Hepatocyte (in vitro differentiated cells): ENCODE measurements at regions not wholly inside any gene's neighbourhood (a gene's known extent, or its start where the extent isn't known, plus 50 kb on each side); places are given as distances from the start of the nearest gene placed in this dataset.

Experiments used
- DNase-seq: peaks from one replicate; pipeline ENCODE4 v3.0.0-alpha.2; 2016; ENCODE audit warnings: low spot score
- H2AFZ ChIP-seq: fragments of 200-600 bp; sonication (generic); 2 replicates; pipeline ENCODE4 v1.6.0; 2016; ENCODE audit warnings: antibody characterized with exemption, mild to moderate bottlenecking
- H3K27ac ChIP-seq: fragments of 200-600 bp; sonication (generic); 2 replicates; pipeline ENCODE4 v1.5.1; 2016; ENCODE audit warnings: mild to moderate bottlenecking
- H3K27me3 ChIP-seq: fragments of 200-600 bp; sonication (generic); 2 replicates; pipeline ENCODE4 v1.6.1; 2016
- H3K36me3 ChIP-seq: fragments of 200-600 bp; sonication (generic); replicated peaks from 2 replicates; pipeline ENCODE4 v1.5.1; 2016; ENCODE audit warnings: low read depth; ENCODE audit not compliant: insufficient read depth
- H3K4me1 ChIP-seq: fragments of 200-600 bp; sonication (generic); 2 replicates; pipeline ENCODE4 v1.5.1; 2016; ENCODE audit warnings: mild to moderate bottlenecking, moderate library complexity; ENCODE audit not compliant: insufficient read depth
- H3K4me2 ChIP-seq: fragments of 200-600 bp; sonication (generic); 2 replicates; pipeline ENCODE4 v1.6.0; 2016
- H3K4me3 ChIP-seq: fragments of 200-600 bp; sonication (generic); 2 replicates; pipeline ENCODE4 v1.5.1; 2016; ENCODE audit warnings: mild to moderate bottlenecking
- H3K79me2 ChIP-seq: fragments of 200-600 bp; sonication (generic); 2 replicates; pipeline ENCODE4 v1.6.0; 2017; ENCODE audit warnings: mild to moderate bottlenecking
- H3K9me2 ChIP-seq: fragments of 200-600 bp; sonication (generic); replicated peaks from 2 replicates; pipeline ENCODE4 v1.6.0; 2017; ENCODE audit warnings: mild to moderate bottlenecking; ENCODE audit not compliant: insufficient read depth
- H3K9me3 ChIP-seq: fragments of 200-600 bp; sonication (generic); 2 replicates; pipeline ENCODE4 v1.5.1; 2016; ENCODE audit warnings: low read depth, mild to moderate bottlenecking
- H4K20me1 ChIP-seq: fragments of 200-600 bp; sonication (generic); 2 replicates; pipeline ENCODE4 v1.6.0; 2016; ENCODE audit warnings: mild to moderate bottlenecking; ENCODE audit not compliant: insufficient read depth, poor library complexity, severe bottlenecking
- CTCF ChIP-seq: fragments of 200-600 bp; sonication (generic); IDR thresholded peaks from 2 replicates; pipeline ENCODE4 v1.5.1; 2016; ENCODE audit warnings: antibody characterized with exemption, mild to moderate bottlenecking; ENCODE audit not compliant: poor library complexity
- EZH2 ChIP-seq: fragments of 200-600 bp; sonication (generic); IDR thresholded peaks from 2 replicates; pipeline ENCODE4 v1.6.1; 2016; ENCODE audit warnings: antibody characterized with exemption, mild to moderate bottlenecking, borderline replicate concordance
- EZH2phosphoT487 ChIP-seq: fragments of 200-600 bp; sonication (generic); IDR thresholded peaks from one replicate; pipeline ENCODE4 v1.6.1; 2018; ENCODE audit warnings: antibody characterized with exemption, mild to moderate bottlenecking, low read depth, moderate library complexity; ENCODE audit not compliant: unreplicated experiment, severe bottlenecking
- WGBS: methylation state at CpG from one replicate; pipeline ENCODE4 v1.1.6; 2016; ENCODE audit warnings: low lambda C conversion rate; ENCODE audit errors: missing lambda C conversion rate; 5-methylcytosine and 5-hydroxymethylcytosine counted together

GRCh38 chr6:120557554-120557953 lies 776.7 kb downstream of the TBC1D32 start:
- WGBS, result 80% methylated on average over 3 of the region's 3 CpGs

GRCh38 chr6:120556491-120556890 lies 777.8 kb downstream of the TBC1D32 start:
- 89% methylated on average over 1 of the region's 1 CpG for WGBS
- Histone ChIP-seq H3K9me2 (no peaks in the 10 kb centered on the region), H3K4me1 (no peaks in the 10 kb centered on the region), H3K79me2 (no peaks in the 10 kb centered on the region), H3K9me3 (no peaks in the 10 kb centered on the region), H3K27me3 (no peaks in the 10 kb centered on the region), H4K20me1 (no peaks in the 10 kb centered on the region), H3K4me3 (no peak overlapping the region), H3K27ac (no peak overlapping the region), H3K36me3 (no peaks in the 10 kb centered on the region), H3K4me2 (no peak overlapping the region), H2AFZ (no peak overlapping the region)
- TF ChIP-seq CTCF (no peak), EZH2 (no peak), EZH2phosphoT487 (no peak)
- DNase-seq, result no peak

More at GRCh38 chr6:120557554-120557953, 776.7 kb downstream of the TBC1D32 start:
- Histone ChIP-seq H3K36me3 (no peaks in the 10 kb centered on the region), H2AFZ (no peak overlapping the region), H3K9me2 (no peaks in the 10 kb centered on the region), H3K4me3 (no peak overlapping the region), H3K27me3 (no peaks in the 10 kb centered on the region), H3K9me3 (no peaks in the 10 kb centered on the region), H4K20me1 (no peaks in the 10 kb centered on the region), H3K4me1 (no peaks in the 10 kb centered on the region), H3K27ac (no peak overlapping the region), H3K4me2 (no peak overlapping the region), H3K79me2 (no peaks in the 10 kb centered on the region)
- TF ChIP-seq EZH2 (no peak), EZH2phosphoT487 (no peak), CTCF (no peak)
- DNase-seq, result no peak

GRCh38 chr6:120553353-120553752 lies 780.9 kb downstream of the TBC1D32 start:
- H3K9me3 ChIP-seq, result no peaks in the 10 kb centered on the region
- no peak overlapping the region for H3K4me2 ChIP-seq
- no peaks in the 10 kb centered on the region for H3K9me2 ChIP-seq
- no peaks in the 10 kb centered on the region for H3K27me3 ChIP-seq
- no peaks in the 10 kb centered on the region for H3K79me2 ChIP-seq
- no peak overlapping the region for H2AFZ ChIP-seq
- no peaks in the 10 kb centered on the region for H3K36me3 ChIP-seq
- 87% methylated on average over 4 of the region's 4 CpGs for WGBS
- H3K4me1 ChIP-seq, result no peaks in the 10 kb centered on the region
- H4K20me1 ChIP-seq, result no peaks in the 10 kb centered on the region
- H3K27ac ChIP-seq, result no peak overlapping the region
- DNase-seq, result no peak
- no peak for TF ChIP-seq EZH2phosphoT487
- no peak for TF ChIP-seq EZH2
- no peak for TF ChIP-seq CTCF
- no peak overlapping the region for H3K4me3 ChIP-seq

- WGBS, result 82% methylated on average over 2 of the region's 2 CpGs
- TF ChIP-seq EZH2phosphoT487, result no peak
- no peak for TF ChIP-seq EZH2
- TF ChIP-seq CTCF, result no peak
Measured at GRCh38 chr6:120545353-120545752, 788.9 kb downstream of the TBC1D32 start.

More at GRCh38 chr6:120545353-120545752, 788.9 kb downstream of the TBC1D32 start:
- Histone ChIP-seq H3K4me2 (no peak overlapping the region), H3K4me1 (no peaks in the 10 kb centered on the region), H3K27me3 (no peaks in the 10 kb centered on the region), H3K4me3 (no peak overlapping the region), H3K27ac (no peak overlapping the region), H4K20me1 (no peaks in the 10 kb centered on the region), H3K79me2 (no peaks in the 10 kb centered on the region), H3K9me2 (no peaks in the 10 kb centered on the region), H3K36me3 (no peaks in the 10 kb centered on the region), H2AFZ (no peak overlapping the region), H3K9me3 (no peaks in the 10 kb centered on the region)
- no peak for DNase-seq
